Progenitor cell of endocrine pancreas (in vitro differentiated cells): ENCODE measurements at regions not wholly inside any gene's neighbourhood (a gene's known extent, or its start where the extent isn't known, plus 50 kb on each side); places are given as distances from the start of the nearest gene placed in this dataset.
A peak's percentile ranks its signal among the peaks of the same experiment; 100 is the strongest.

Source experiments
- DNase-seq: peaks from one replicate; pipeline ENCODE4 v3.0.0; 2021; ENCODE audit warnings: low spot score; ENCODE audit not compliant: unreplicated experiment
- H3K27ac Mint-ChIP-seq: 2 replicates; pipeline ENCODE4 v1.8.0; 2021; ENCODE audit warnings: mild to moderate bottlenecking, moderate library complexity, mixed read lengths
- H3K27me3 Mint-ChIP-seq: 2 replicates; pipeline ENCODE4 v1.8.0; 2021; ENCODE audit warnings: mixed read lengths
- H3K36me3 Mint-ChIP-seq: 2 replicates; pipeline ENCODE4 v1.8.0; 2022; ENCODE audit warnings: mixed read lengths; ENCODE audit not compliant: insufficient read depth
- H3K4me1 Mint-ChIP-seq: 2 replicates; pipeline ENCODE4 v1.8.0; 2021; ENCODE audit warnings: low read depth, mixed read lengths
- H3K4me3 Mint-ChIP-seq: 2 replicates; pipeline ENCODE4 v1.8.0; 2021; ENCODE audit warnings: low read depth, mild to moderate bottlenecking, moderate library complexity, mixed read lengths
- H3K9me3 Mint-ChIP-seq: 2 replicates; pipeline ENCODE4 v1.8.0; 2021; ENCODE audit warnings: low read depth, mixed read lengths
- CTCF ChIP-seq: fragments of 200-600 bp; sonication (generic); IDR thresholded peaks from one replicate; pipeline ENCODE4 v1.5.0; 2021; ENCODE audit warnings: antibody characterized with exemption, mild to moderate bottlenecking; ENCODE audit not compliant: unreplicated experiment

GRCh38 chr6:100281471-100281901 lies 183.2 kb downstream of the SIM1 start:
- peak; percentile 21 for DNase-seq
- Mint-ChIP-seq H3K4me3 (peak overlapping the region; percentile 70), H3K4me1 (peaks cover 6% of the 10 kb centered on the region), H3K9me3 (no peaks in the 10 kb centered on the region), H3K36me3 (no peaks in the 10 kb centered on the region), H3K27me3 (no peaks in the 10 kb centered on the region), H3K27ac (no peak overlapping the region)
- no peak for TF ChIP-seq CTCF

GRCh38 chr6:100276311-100277057 lies 188.2 kb downstream of the SIM1 start:
- Mint-ChIP-seq H3K36me3 (no peaks in the 10 kb centered on the region), H3K27me3 (no peaks in the 10 kb centered on the region), H3K9me3 (peaks cover 3% of the 10 kb centered on the region), H3K27ac (no peak overlapping the region), H3K4me1 (no peaks in the 10 kb centered on the region), H3K4me3 (no peak overlapping the region)
- no peak for TF ChIP-seq CTCF
- no peak for DNase-seq

GRCh38 chr6:100274147-100274546 lies 190.6 kb downstream of the SIM1 start:
- no peak for TF ChIP-seq CTCF
- peaks cover 3% of the 10 kb centered on the region for H3K9me3 Mint-ChIP-seq
- no peak overlapping the region for H3K27ac Mint-ChIP-seq
- H3K4me1 Mint-ChIP-seq: no peaks in the 10 kb centered on the region
- no peak for DNase-seq
- H3K36me3 Mint-ChIP-seq: no peaks in the 10 kb centered on the region
- no peak overlapping the region for H3K4me3 Mint-ChIP-seq
- no peaks in the 10 kb centered on the region for H3K27me3 Mint-ChIP-seq

GRCh38 chr6:100271625-100272024 lies 193.1 kb downstream of the SIM1 start:
- Mint-ChIP-seq H3K27ac (no peak overlapping the region), H3K36me3 (no peaks in the 10 kb centered on the region), H3K27me3 (no peaks in the 10 kb centered on the region), H3K9me3 (peaks cover 3% of the 10 kb centered on the region), H3K4me3 (no peak overlapping the region), H3K4me1 (no peaks in the 10 kb centered on the region)
- no peak for TF ChIP-seq CTCF
- DNase-seq: no peak

- no peak for TF ChIP-seq CTCF
- Mint-ChIP-seq H3K27ac (no peak overlapping the region), H3K36me3 (no peaks in the 10 kb centered on the region), H3K27me3 (no peaks in the 10 kb centered on the region), H3K4me1 (no peaks in the 10 kb centered on the region), H3K4me3 (no peak overlapping the region), H3K9me3 (peaks cover 3% of the 10 kb centered on the region)
- no peak for DNase-seq
Measured at GRCh38 chr6:100271202-100271601, 193.5 kb downstream of the SIM1 start.
